MM.1S (cell line): ENCODE measurements at regions not wholly inside any gene's neighbourhood (a gene's known extent, or its start where the extent isn't known, plus 50 kb on each side); places are given as distances from the start of the nearest gene placed in this dataset.
"Not testable (repeated sequence)": the region's sequence is repeated elsewhere in the genome, so short reads cannot be mapped to it uniquely, and the experiment has no call there.

Source experiments
- DNase-seq: peaks from one replicate; pipeline ENCODE4 v3.0.0-alpha.2; 2015
- H2AFZ ChIP-seq: fragments of 300-600 bp; sonication (generic); 2 replicates; pipeline ENCODE4 v1.6.0; 2016; ENCODE audit warnings: antibody characterized with exemption, low read length
- H3F3A ChIP-seq: fragments of 300-600 bp; sonication (generic); 2 replicates; pipeline ENCODE4 v1.6.1; 2016; ENCODE audit warnings: mild to moderate bottlenecking, antibody characterized with exemption, low read length, moderate library complexity, mixed read lengths; ENCODE audit not compliant: insufficient read depth
- H3K27ac ChIP-seq: fragments of 300-600 bp; sonication (generic); 2 replicates; pipeline ENCODE4 v1.5.1; 2016; ENCODE audit warnings: mild to moderate bottlenecking, low read length
- H3K27me3 ChIP-seq: fragments of 300-600 bp; sonication (generic); replicated peaks from 2 replicates; pipeline ENCODE4 v1.6.0; 2016; ENCODE audit warnings: low read length; ENCODE audit not compliant: insufficient read depth
- H3K36me3 ChIP-seq: fragments of 300-600 bp; sonication (generic); replicated peaks from 2 replicates; pipeline ENCODE4 v1.6.1; 2016; ENCODE audit warnings: mild to moderate bottlenecking, low read length, mixed read lengths; ENCODE audit not compliant: insufficient read depth
- H3K4me1 ChIP-seq: fragments of 300-600 bp; sonication (generic); 2 replicates; pipeline ENCODE4 v1.6.1; 2016; ENCODE audit warnings: low read length, mixed read lengths
- H3K4me2 ChIP-seq: fragments of 300-600 bp; sonication (generic); 2 replicates; pipeline ENCODE4 v1.6.0; 2016; ENCODE audit warnings: low read depth, low read length
- H3K4me3 ChIP-seq: fragments of 300-600 bp; sonication (generic); 2 replicates; pipeline ENCODE4 v1.5.1; 2016; ENCODE audit warnings: low read length, mixed read lengths
- H3K79me2 ChIP-seq: fragments of 300-600 bp; sonication (generic); 2 replicates; pipeline ENCODE4 v1.6.1; 2016; ENCODE audit warnings: mixed run types, low read length, mixed read lengths
- H3K9ac ChIP-seq: fragments of 300-600 bp; sonication (generic); 2 replicates; pipeline ENCODE4 v1.6.1; 2016; ENCODE audit warnings: low read length, mixed read lengths
- H3K9me2 ChIP-seq: fragments of 300-600 bp; sonication (generic); replicated peaks from 2 replicates; pipeline ENCODE4 v1.6.1; 2016; ENCODE audit warnings: mild to moderate bottlenecking, low read length, mixed read lengths; ENCODE audit not compliant: insufficient read depth
- H3K9me3 ChIP-seq: fragments of 300-600 bp; sonication (generic); replicated peaks from 2 replicates; pipeline ENCODE4 v1.6.1; 2016; ENCODE audit warnings: mild to moderate bottlenecking, low read length, mixed read lengths; ENCODE audit not compliant: insufficient read depth
- H4K20me1 ChIP-seq: fragments of 300-600 bp; sonication (generic); 2 replicates; pipeline ENCODE4 v1.6.1; 2016; ENCODE audit warnings: mild to moderate bottlenecking, low read length, moderate library complexity, mixed read lengths; ENCODE audit not compliant: insufficient read depth
- EZH2 ChIP-seq: fragments of 300-600 bp; sonication (generic); optimal IDR thresholded peaks from 2 replicates; pipeline ENCODE3; 2017; ENCODE audit warnings: low read depth, mild to moderate bottlenecking, antibody characterized with exemption, low read length, mixed read lengths
- EZH2phosphoT487 ChIP-seq: fragments of 300-600 bp; sonication (generic); IDR thresholded peaks from 2 replicates; pipeline ENCODE4 v1.6.1; 2018; ENCODE audit warnings: antibody characterized with exemption, low read length
- TF ChIP-seq, protein P1 (sequence below): fragments of 300-600 bp; sonication (generic); IDR thresholded peaks from 2 replicates; pipeline ENCODE4 v1.5.1; 2016; ENCODE audit warnings: antibody characterized with exemption, low read length, mixed read lengths

DNA sequence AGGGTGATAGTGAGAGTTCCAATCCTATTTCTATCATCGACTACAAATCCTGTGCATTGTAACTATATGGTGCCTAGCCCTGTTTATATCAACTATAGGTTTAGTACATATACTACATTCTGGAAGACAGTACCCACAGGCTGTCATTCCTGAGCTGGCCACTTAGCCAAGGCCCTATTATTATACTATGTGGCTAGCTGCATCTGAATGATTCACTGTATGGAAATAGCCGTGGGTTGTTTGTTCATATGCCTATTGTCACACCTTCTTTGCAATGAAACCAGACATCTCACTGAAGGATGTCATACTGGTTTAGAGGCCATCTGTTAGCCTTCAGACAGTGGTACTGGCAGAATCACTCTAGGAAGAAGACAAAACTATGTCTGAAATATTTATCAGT, 62.3 kb upstream of the FSIP2 start:
- peak; percentile 38 for DNase-seq
- H3K4me1 ChIP-seq, result peaks cover 11% of the 10 kb centered on the region; the same call in 1 of the 2 replicates
- H3K36me3 ChIP-seq, result no peaks in the 10 kb centered on the region
- no peaks in the 10 kb centered on the region; the same call in 1 of the 2 replicates for H3K9me3 ChIP-seq
- H3F3A ChIP-seq, result no peaks in the 10 kb centered on the region
- TF ChIP-seq EZH2 (no peak), EZH2phosphoT487 (no peak)
- TF ChIP-seq, protein P1, sequence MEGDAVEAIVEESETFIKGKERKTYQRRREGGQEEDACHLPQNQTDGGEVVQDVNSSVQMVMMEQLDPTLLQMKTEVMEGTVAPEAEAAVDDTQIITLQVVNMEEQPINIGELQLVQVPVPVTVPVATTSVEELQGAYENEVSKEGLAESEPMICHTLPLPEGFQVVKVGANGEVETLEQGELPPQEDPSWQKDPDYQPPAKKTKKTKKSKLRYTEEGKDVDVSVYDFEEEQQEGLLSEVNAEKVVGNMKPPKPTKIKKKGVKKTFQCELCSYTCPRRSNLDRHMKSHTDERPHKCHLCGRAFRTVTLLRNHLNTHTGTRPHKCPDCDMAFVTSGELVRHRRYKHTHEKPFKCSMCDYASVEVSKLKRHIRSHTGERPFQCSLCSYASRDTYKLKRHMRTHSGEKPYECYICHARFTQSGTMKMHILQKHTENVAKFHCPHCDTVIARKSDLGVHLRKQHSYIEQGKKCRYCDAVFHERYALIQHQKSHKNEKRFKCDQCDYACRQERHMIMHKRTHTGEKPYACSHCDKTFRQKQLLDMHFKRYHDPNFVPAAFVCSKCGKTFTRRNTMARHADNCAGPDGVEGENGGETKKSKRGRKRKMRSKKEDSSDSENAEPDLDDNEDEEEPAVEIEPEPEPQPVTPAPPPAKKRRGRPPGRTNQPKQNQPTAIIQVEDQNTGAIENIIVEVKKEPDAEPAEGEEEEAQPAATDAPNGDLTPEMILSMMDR, result no peak
- H3K79me2 ChIP-seq, result no peaks in the 10 kb centered on the region
- H3K4me3 ChIP-seq, result no peak overlapping the region
- H2AFZ ChIP-seq, result no peak overlapping the region
- H4K20me1 ChIP-seq, result no peaks in the 10 kb centered on the region
- no peaks in the 10 kb centered on the region for H3K9me2 ChIP-seq
- H3K27me3 ChIP-seq, result no peaks in the 10 kb centered on the region
- no peak overlapping the region for H3K9ac ChIP-seq
- H3K27ac ChIP-seq, result no peak overlapping the region
- no peak overlapping the region for H3K4me2 ChIP-seq

DNA sequence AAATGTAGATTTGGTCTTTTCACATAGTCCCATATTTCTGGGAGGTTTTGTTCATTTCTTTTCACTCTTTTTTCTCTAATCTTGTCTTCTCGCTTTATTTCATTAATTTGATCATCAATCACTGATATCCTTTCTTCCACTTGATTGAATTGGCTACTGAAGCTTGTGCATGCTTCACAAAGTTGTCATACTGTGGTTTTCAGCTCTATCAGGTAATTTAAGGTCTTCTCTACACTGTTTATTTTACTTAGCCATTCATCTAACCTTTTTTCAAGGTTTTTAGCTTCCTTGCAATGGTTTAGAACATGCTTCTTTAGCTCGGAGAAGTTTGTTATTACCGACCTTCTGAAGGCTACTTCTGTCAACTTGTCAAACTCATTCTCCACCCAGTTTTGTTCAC, 51.6 kb upstream of the FSIP2 start:
- H3K36me3 ChIP-seq, H3K4me3 ChIP-seq, H3K4me2 ChIP-seq, H3K27me3 ChIP-seq, H3K9me2 ChIP-seq, H3K4me1 ChIP-seq, H2AFZ ChIP-seq, H3K9ac ChIP-seq, H3K9me3 ChIP-seq, H3F3A ChIP-seq, DNase-seq, H3K79me2 ChIP-seq, H4K20me1 ChIP-seq, H3K27ac ChIP-seq: not testable (repeated sequence)

- Histone ChIP-seq H3K4me2 (no peak overlapping the region), H4K20me1 (no peaks in the 10 kb centered on the region), H3K9me3 (no peaks in the 10 kb centered on the region), H2AFZ (no peak overlapping the region), H3K27ac (no peak overlapping the region), H3K9ac (no peak overlapping the region), H3K79me2 (no peaks in the 10 kb centered on the region), H3K4me3 (no peak overlapping the region), H3K36me3 (no peaks in the 10 kb centered on the region), H3K27me3 (no peaks in the 10 kb centered on the region), H3F3A (no peaks in the 10 kb centered on the region), H3K4me1 (no peaks in the 10 kb centered on the region), H3K9me2 (no peaks in the 10 kb centered on the region)
- DNase-seq, result no peak
- TF ChIP-seq, protein P1, result no peak
- TF ChIP-seq EZH2 (no peak), EZH2phosphoT487 (no peak)
Observed at GRCh38 chr2:185687967-185688366, 50.6 kb upstream of the FSIP2 start.
